Stimulated activated CD4-positive, alpha-beta T cell treated with anti-CD3 and anti-CD28 coated beads, Interleukin-15, amount 100 ng/mL, for 48 hours (primary cell): ENCODE measurements at regions not wholly inside any gene's neighbourhood (a gene's known extent, or its start where the extent isn't known, plus 50 kb on each side); places are given as distances from the start of the nearest gene placed in this dataset.

Source experiments
- DNase-seq, 2 donors: peaks; one replicate each; pipeline ENCODE4 v3.0.0-alpha.2; 2020; ENCODE audit warnings: low read depth in 2 of 2

- no peak for DNase-seq
Observed at GRCh38 chr14:98160901-98161300, 1111.1 kb downstream of the BCL11B start.

- no peak for DNase-seq
Observed at GRCh38 chr14:98161356-98161755, 1110.6 kb downstream of the BCL11B start.

GRCh38 chr14:98162856-98163805 lies 1108.9 kb downstream of the BCL11B start:
- no peak for DNase-seq

DNA sequence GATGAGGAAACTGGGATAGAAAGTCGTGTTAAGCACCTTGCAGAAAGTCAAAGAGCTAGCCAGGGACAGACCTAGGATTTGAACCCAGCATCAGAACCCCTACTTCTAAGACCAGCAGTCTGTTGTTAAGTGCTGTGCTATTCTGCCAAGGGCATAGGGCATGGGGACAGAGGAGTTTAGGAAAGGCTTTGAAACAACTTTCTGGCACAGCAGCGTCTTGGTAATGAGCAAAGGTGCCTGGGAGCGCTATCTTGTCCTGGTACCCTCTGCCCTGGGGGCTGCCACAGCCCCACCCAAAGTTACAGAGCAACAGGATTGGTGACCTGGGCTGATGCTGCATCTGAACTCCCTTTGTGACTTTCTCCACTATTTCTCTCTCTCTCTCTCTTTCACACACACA lies 1108.1 kb downstream of the BCL11B start:
- no peak for DNase-seq

GRCh38 chr14:98165976-98166375 lies 1106.0 kb downstream of the BCL11B start:
- no peak for DNase-seq

- no peak for DNase-seq
Observed at GRCh38 chr14:98167275-98167674, 1104.7 kb downstream of the BCL11B start.

- DNase-seq, result no peak
Observed at GRCh38 chr14:98167705-98168104, 1104.3 kb downstream of the BCL11B start.

GRCh38 chr14:98168211-98168985 lies 1103.6 kb downstream of the BCL11B start:
- DNase-seq, result no peak

DNA sequence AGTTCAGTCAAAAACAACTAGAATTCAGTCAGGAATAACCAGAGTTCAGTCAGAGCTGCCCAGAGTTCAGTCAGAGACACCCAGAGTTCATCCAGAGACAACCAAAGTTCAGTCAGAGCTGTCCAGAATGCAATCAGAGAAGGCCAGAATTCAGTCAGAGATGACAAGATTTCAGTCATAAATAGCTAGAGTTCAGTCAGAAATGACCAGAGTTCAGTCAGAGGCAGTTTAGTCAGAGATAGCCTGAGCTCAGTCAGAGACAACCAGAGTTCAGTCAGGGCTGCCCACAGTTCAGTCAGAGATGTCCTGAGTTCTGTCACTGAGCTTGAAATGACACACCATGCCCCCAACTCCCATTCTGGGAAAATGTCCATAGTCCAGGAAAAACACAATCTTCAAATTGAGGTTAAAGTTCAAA lies 1102.8 kb downstream of the BCL11B start:
- no peak for DNase-seq

GRCh38 chr14:98170575-98170974 lies 1101.4 kb downstream of the BCL11B start:
- no peak for DNase-seq

DNA sequence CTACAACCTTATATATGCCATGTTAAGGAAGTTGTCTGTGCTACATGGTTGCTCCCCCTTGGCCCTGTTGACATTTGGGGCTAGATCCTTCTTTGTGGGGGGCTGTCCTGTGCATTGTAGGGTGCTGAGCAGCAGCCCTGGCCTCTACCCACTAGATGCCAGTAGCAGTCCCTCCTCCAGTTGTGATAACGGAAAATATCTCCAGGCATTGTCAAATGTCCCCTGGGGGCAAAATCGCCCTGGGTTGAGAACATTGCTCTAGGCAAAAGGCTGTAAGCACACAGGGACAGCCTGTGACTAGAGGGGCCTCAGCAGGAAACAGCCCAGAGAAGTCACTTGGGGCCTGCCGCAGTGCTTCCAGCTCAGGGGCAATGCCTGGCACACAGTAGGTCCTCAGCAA lies 1100.3 kb downstream of the BCL11B start:
- no peak for DNase-seq

DNA sequence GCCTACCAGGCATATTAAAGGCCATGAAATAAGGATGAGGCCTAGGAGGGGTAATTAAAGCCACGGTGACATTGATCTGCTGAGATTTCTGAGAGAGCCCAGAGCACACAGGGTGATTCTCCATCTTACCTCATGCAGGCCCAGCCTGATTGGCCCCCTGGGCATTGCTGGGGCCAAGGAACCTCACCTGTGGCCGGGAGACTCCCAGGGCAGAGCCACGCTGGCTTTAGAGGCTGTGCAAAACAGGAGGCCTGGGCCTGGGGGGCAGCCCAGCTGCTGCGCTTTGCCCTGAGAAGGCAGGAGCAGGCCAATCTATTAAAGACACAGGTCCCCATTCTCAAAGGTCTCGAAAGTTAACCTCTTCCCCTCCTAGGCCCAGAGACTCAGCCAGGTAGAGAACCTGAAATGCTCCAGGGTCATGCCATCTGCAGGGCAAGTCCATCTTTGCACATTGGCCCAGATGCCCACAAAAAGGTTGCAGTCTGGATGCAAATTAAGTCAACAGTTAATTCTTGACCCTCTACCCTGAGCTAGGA lies 1099.7 kb downstream of the BCL11B start:
- no peak for DNase-seq

- no peak for DNase-seq
Observed at GRCh38 chr14:98173305-98173704, 1098.7 kb downstream of the BCL11B start.

- DNase-seq, result no peak
Observed at GRCh38 chr14:98174041-98174440, 1098.0 kb downstream of the BCL11B start.

GRCh38 chr14:98175436-98175835 lies 1096.6 kb downstream of the BCL11B start:
- DNase-seq, result no peak

GRCh38 chr14:98175881-98176280 lies 1096.1 kb downstream of the BCL11B start:
- DNase-seq, result no peak

- DNase-seq, result no peak
Observed at GRCh38 chr14:98176892-98177291, 1095.1 kb downstream of the BCL11B start.

GRCh38 chr14:98177551-98177950 lies 1094.4 kb downstream of the BCL11B start:
- peak; percentile 76 for DNase-seq

GRCh38 chr14:98181241-98181640 lies 1090.8 kb downstream of the BCL11B start:
- DNase-seq, result no peak

- no peak for DNase-seq
Observed at GRCh38 chr14:98181768-98182167, 1090.2 kb downstream of the BCL11B start.

- DNase-seq, result peak in 1 of 2 donors; percentile 69
Observed at GRCh38 chr14:98182393-98183055, 1089.5 kb downstream of the BCL11B start.

DNA sequence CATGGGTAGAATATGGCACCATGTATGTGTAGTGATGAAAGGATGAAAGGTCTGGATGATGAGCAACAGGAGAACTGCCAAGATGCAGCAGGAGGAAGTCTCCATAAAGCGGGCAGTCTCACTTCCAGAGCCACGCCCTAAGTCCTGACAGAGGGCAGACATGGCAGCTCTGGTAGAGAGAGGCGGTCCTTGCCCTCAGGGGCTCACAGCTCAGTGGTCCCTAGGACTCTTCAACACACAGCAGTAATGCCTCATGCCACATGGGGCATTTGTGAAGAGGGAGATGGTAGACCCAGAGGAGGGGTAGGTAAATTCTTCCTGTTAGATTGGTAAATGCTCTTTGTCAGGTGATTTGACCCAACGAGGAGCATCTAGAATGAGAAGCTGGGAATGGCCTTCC lies 1088.4 kb downstream of the BCL11B start:
- DNase-seq, result no peak
